ENCODE measurements at regions not wholly inside any gene's neighbourhood (a gene's known extent, or its start where the extent isn't known, plus 50 kb on each side); places are given as distances from the start of the nearest gene placed in this dataset.

DNA sequence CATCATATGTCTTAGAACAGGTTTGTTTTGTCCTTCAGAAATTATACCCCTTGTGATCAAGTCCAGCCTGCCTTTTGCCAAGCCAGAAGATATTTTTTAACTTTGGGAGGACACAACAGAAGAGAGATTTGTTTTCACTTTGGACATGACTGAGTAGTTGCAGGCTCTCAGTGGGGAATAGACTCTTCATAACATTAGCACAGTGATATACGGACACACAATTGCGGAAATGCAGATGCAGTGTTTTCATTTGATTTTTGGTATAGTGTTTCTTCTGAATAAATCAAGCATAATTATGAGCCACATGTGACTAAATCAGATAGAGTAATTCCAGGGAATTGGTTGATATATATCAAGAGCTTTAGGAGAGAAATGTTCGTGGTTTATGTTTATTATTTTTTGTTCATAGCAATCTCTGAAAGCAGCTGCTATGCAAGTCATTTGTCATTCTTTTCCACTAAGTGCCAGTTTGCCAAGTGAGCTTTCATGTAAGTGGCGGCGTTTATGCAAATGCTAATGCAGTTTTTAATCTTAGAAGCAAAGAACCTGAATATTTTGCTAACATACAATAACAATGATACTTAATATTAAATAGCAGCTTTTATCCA is 69.6 kb upstream of the HDAC9 start:
- TF ChIP-seq, protein P1, sequence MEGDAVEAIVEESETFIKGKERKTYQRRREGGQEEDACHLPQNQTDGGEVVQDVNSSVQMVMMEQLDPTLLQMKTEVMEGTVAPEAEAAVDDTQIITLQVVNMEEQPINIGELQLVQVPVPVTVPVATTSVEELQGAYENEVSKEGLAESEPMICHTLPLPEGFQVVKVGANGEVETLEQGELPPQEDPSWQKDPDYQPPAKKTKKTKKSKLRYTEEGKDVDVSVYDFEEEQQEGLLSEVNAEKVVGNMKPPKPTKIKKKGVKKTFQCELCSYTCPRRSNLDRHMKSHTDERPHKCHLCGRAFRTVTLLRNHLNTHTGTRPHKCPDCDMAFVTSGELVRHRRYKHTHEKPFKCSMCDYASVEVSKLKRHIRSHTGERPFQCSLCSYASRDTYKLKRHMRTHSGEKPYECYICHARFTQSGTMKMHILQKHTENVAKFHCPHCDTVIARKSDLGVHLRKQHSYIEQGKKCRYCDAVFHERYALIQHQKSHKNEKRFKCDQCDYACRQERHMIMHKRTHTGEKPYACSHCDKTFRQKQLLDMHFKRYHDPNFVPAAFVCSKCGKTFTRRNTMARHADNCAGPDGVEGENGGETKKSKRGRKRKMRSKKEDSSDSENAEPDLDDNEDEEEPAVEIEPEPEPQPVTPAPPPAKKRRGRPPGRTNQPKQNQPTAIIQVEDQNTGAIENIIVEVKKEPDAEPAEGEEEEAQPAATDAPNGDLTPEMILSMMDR (IDR thresholded peaks at IDR 0.05): no peak
- no peak for TF ChIP-seq ZFX (IDR thresholded peaks at IDR 0.05; ENCODE audit: borderline replicate concordance)

All from 22Rv1 (cell line).